SK-N-SH (cell line): ENCODE measurements at regions not wholly inside any gene's neighbourhood (a gene's known extent, or its start where the extent isn't known, plus 50 kb on each side); places are given as distances from the start of the nearest gene placed in this dataset.

Source experiments
- CTCF ChIP-seq: fragments of 200-600 bp; sonication (generic); IDR thresholded peaks from 2 replicates; pipeline ENCODE4 v1.6.1; 2017; ENCODE audit warnings: antibody characterized with exemption, mild to moderate bottlenecking, moderate library complexity
- TF ChIP-seq, protein P1 (sequence below): IDR thresholded peaks from 2 replicates; pipeline ENCODE4 v1.4.0; 2012; ENCODE audit warnings: low read depth

DNA sequence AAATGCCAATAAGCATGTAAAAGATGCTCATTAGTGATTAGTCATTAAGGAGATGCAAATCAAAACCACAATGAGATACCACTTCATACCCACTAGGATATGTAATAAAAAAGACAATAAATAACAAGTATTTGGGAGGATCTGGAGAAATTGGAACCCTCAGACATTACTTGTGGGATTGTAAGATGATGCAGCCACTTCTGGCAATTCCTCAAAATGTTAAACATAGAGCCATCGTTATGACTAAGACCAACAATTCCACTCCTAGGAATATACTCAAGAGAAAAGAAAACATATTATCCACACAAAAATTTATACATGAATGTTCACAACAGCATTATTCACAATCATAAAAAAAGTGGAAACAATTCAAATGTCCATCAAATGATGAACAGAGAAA, 336.2 kb upstream of the PMFBP1 start:
- no peak for TF ChIP-seq CTCF
- TF ChIP-seq, protein P1, sequence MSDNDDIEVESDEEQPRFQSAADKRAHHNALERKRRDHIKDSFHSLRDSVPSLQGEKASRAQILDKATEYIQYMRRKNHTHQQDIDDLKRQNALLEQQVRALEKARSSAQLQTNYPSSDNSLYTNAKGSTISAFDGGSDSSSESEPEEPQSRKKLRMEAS: no peak
